Upper lobe of left lung (tissue), 4 donors: ENCODE measurements at regions not wholly inside any gene's neighbourhood (a gene's known extent, or its start where the extent isn't known, plus 50 kb on each side); places are given as distances from the start of the nearest gene placed in this dataset.
A peak's percentile ranks its signal among the peaks of the same experiment; 100 is the strongest.

Experiments
- CTCF ChIP-seq, 6 experiments: fragments of 450-650 bp in 4 of 6; fragments of 200-600 bp in 2 of 6; sonication (generic) in 2 of 6; IDR thresholded peaks; one replicate each; pipeline ENCODE4 v1.5.1; 2016 to 2019; ENCODE audit warnings: antibody characterized with exemption in 6 of 6
- POLR2A ChIP-seq, 4 donors: fragments of 450-650 bp; IDR thresholded peaks; one replicate each; pipeline ENCODE4 v1.5.1; 2016 to 2017; ENCODE audit warnings: antibody characterized with exemption in 4 of 4, mild to moderate bottlenecking in 2 of 4
- POLR2AphosphoS5 ChIP-seq, 2 donors: sonication (generic); formaldehyde crosslinking; IDR thresholded peaks; one replicate each; pipeline ENCODE4 v1.5.1; 2017; ENCODE audit warnings: antibody characterized with exemption in 2 of 2

GRCh38 chr15:94579286-94579685, 347.9 kb downstream of the MCTP2 start:
- TF ChIP-seq POLR2A (IDR thresholded peaks at IDR 0.05) = no peak
- no peak for TF ChIP-seq CTCF (IDR thresholded peaks at IDR 0.05)
- peak in 1 of 2 donors; percentile 34 for TF ChIP-seq POLR2AphosphoS5 (IDR thresholded peaks at IDR 0.05)
